PC-3 (cell line): ENCODE measurements at regions not wholly inside any gene's neighbourhood (a gene's known extent, or its start where the extent isn't known, plus 50 kb on each side); places are given as distances from the start of the nearest gene placed in this dataset.

Experiments
- ATAC-seq: fragments of 200-7000 bp; cut with Tn5 transposase; 2 replicates; pipeline ENCODE4 v1.9.1; 2020; ENCODE audit warnings: mild to moderate bottlenecking, moderate library complexity
- BruUV-seq: library from RNA; stranded (reverse); fragments of 400-500 nt; replicated peaks from 2 replicates; lab custom pipeline; 2021; lab: Mats Ljungman, UMichigan
- CTCF ChIA-PET: fragments of 300-600 bp; sonication (Branson Sonifier 250); formaldehyde crosslinking; loops from one replicate; lab custom pipeline; 2022; ENCODE audit warnings: antibody characterized with exemption; lab: Charles Lee
- POLR2A ChIA-PET: fragments of 300-600 bp; sonication (Branson Sonifier 250); formaldehyde crosslinking; loops from one replicate; lab custom pipeline; 2022; ENCODE audit warnings: antibody characterized with exemption; ENCODE audit not compliant: unreplicated experiment; lab: Charles Lee
- DNase-seq: peaks from one replicate; pipeline ENCODE4 v3.0.0-alpha.2; 2015
- H2AFZ ChIP-seq: fragments of 300-600 bp; sonication (generic); 2 replicates; pipeline ENCODE4 v1.6.0; 2016; ENCODE audit warnings: antibody characterized with exemption, low read length
- H3F3A ChIP-seq: fragments of 300-600 bp; sonication (generic); one replicate; pipeline ENCODE4 v1.6.0; 2017; ENCODE audit warnings: antibody characterized with exemption, low read length, control low read depth, mild to moderate bottlenecking; ENCODE audit not compliant: unreplicated experiment
- H3K27ac ChIP-seq: fragments of 300-600 bp; sonication (generic); 2 replicates; pipeline ENCODE4 v1.5.1; 2016; ENCODE audit warnings: mild to moderate bottlenecking, low read length
- H3K27me3 ChIP-seq: fragments of 300-600 bp; sonication (generic); 2 replicates; pipeline ENCODE4 v1.6.1; 2016; ENCODE audit warnings: low read length, mixed read lengths
- H3K36me3 ChIP-seq: fragments of 300-600 bp; sonication (generic); 2 replicates; pipeline ENCODE4 v1.6.1; 2016; ENCODE audit warnings: low read depth, mixed run types, low read length, mixed read lengths
- H3K4me1 ChIP-seq: fragments of 300-600 bp; sonication (generic); 2 replicates; pipeline ENCODE4 v1.5.1; 2016; ENCODE audit warnings: low read length; ENCODE audit not compliant: insufficient read depth
- H3K4me2 ChIP-seq: fragments of 300-600 bp; sonication (generic); 2 replicates; pipeline ENCODE4 v1.6.0; 2016; ENCODE audit warnings: low read length
- H3K4me3 ChIP-seq: fragments of 300-600 bp; sonication (generic); 2 replicates; pipeline ENCODE4 v1.5.1; 2016; ENCODE audit warnings: mild to moderate bottlenecking, low read length, mixed read lengths
- H3K79me2 ChIP-seq: fragments of 300-600 bp; sonication (generic); 2 replicates; pipeline ENCODE4 v1.6.1; 2017; ENCODE audit warnings: low read length, mixed read lengths
- H3K9ac ChIP-seq: fragments of 300-600 bp; sonication (generic); 2 replicates; pipeline ENCODE4 v1.6.0; 2016; ENCODE audit warnings: mild to moderate bottlenecking, low read length
- H3K9me2 ChIP-seq: fragments of 300-600 bp; sonication (generic); replicated peaks from 2 replicates; pipeline ENCODE4 v1.6.1; 2016; ENCODE audit warnings: mixed run types, low read length, mixed read lengths
- H3K9me3 ChIP-seq: fragments of 300-600 bp; sonication (generic); 2 replicates; pipeline ENCODE4 v1.6.1; 2016; ENCODE audit warnings: low read length, mixed read lengths
- H4K20me1 ChIP-seq: fragments of 300-600 bp; sonication (generic); 2 replicates; pipeline ENCODE4 v1.6.1; 2016; ENCODE audit warnings: low read length, mixed read lengths
- EZH2 ChIP-seq: fragments of 300-600 bp; sonication (generic); IDR thresholded peaks from one replicate; pipeline ENCODE4 v1.6.1; 2017; ENCODE audit warnings: antibody characterized with exemption, mild to moderate bottlenecking, low read length; ENCODE audit not compliant: unreplicated experiment
- EZH2phosphoT487 ChIP-seq: fragments of 300-600 bp; sonication (generic); IDR thresholded peaks from 2 replicates; pipeline ENCODE4 v1.6.1; 2018; ENCODE audit warnings: mild to moderate bottlenecking, antibody characterized with exemption, low read length, borderline replicate concordance
- intact Hi-C: fragments of 100-400 bp; cut with micrococcal nuclease; formaldehyde crosslinking; loops from 2 replicates; pipeline ENCODE4 v1.9.0; 2023
- TF ChIP-seq, protein P1 (sequence below): fragments of 300-600 bp; sonication (generic); conservative IDR thresholded peaks from 2 replicates; pipeline ENCODE4 v1.5.1; 2017; ENCODE audit warnings: antibody characterized with exemption, low read depth, mild to moderate bottlenecking, low read length

DNA sequence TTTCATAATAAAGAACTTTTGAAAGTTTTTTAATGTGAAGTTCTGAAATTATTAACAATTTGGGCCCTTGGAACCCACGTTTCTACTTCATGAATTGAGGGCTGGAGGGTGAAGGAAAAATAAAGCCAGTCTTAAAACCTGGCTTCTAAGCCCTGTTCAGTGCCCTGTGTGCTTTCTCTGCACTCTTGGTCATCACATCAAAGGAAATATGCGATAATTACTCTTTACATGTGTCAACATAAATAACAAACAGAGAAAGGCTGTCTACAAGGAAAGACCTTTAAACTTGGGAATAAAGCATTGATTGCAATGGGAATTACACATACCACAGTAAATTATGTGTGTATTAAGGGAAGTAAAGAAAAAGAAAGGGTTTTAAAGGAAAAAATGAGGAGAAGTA, 150.7 kb upstream of the KLF7 start:
- no peaks in the 10 kb centered on the region for H3F3A ChIP-seq
- no peaks in the 10 kb centered on the region for H3K27me3 ChIP-seq
- DNase-seq = no peak
- ChIA-PET POLR2A (no interaction called here), CTCF (no interaction called here)
- no peaks in the 10 kb centered on the region for H3K36me3 ChIP-seq
- intact Hi-C loops = loop anchor here (5.0 kb wide), 1 partner anchor 149 kb away; the partner anchor contains the start of gene KLF7
- no peak overlapping the region for H3K9ac ChIP-seq
- no peak overlapping the region for H3K4me3 ChIP-seq
- ATAC-seq = no peak
- no peak overlapping the region for H3K4me2 ChIP-seq
- no peak overlapping the region for H3K27ac ChIP-seq
- no peaks in the 10 kb centered on the region for H3K9me2 ChIP-seq
- no peaks in the 10 kb centered on the region for H3K79me2 ChIP-seq
- no peaks in the 10 kb centered on the region for H4K20me1 ChIP-seq
- H2AFZ ChIP-seq = no peak overlapping the region
- H3K4me1 ChIP-seq = peaks cover 18% of the 10 kb centered on the region
- TF ChIP-seq, protein P1, sequence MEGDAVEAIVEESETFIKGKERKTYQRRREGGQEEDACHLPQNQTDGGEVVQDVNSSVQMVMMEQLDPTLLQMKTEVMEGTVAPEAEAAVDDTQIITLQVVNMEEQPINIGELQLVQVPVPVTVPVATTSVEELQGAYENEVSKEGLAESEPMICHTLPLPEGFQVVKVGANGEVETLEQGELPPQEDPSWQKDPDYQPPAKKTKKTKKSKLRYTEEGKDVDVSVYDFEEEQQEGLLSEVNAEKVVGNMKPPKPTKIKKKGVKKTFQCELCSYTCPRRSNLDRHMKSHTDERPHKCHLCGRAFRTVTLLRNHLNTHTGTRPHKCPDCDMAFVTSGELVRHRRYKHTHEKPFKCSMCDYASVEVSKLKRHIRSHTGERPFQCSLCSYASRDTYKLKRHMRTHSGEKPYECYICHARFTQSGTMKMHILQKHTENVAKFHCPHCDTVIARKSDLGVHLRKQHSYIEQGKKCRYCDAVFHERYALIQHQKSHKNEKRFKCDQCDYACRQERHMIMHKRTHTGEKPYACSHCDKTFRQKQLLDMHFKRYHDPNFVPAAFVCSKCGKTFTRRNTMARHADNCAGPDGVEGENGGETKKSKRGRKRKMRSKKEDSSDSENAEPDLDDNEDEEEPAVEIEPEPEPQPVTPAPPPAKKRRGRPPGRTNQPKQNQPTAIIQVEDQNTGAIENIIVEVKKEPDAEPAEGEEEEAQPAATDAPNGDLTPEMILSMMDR = no peak
- TF ChIP-seq EZH2phosphoT487 (no peak), EZH2 (no peak)
- no peaks in the 10 kb centered on the region for H3K9me3 ChIP-seq
- no TSS peak for BruUV-seq

DNA sequence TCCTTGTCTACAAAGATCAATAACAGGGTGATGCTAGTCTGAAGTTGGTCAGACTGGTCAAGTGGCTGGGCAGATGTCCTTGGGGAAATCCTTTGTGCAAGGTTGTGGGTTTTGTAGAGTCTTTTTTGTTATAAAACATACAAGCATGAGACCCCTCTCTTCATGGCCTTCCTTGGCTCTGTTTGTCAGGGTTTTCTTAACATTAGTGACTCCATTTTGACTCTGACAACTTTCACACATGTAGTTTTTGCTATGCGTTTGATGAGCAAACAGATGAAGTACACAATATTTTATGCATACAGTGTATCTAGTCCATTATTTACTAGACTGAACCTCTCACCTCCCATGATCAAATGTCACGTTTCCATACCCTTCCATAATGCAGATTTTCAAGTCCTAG, 151.2 kb upstream of the KLF7 start:
- ChIA-PET POLR2A (interaction anchor here (0.7 kb wide), 1 partner anchor 97 kb away, joined by 4 read pairs; no protein-coding TSS in a partner anchor), CTCF (no interaction called here)
- no peak for DNase-seq
- peaks cover 16% of the 10 kb centered on the region for H3K4me1 ChIP-seq
- no peak overlapping the region for H3K4me2 ChIP-seq
- H3K27ac ChIP-seq = no peak overlapping the region
- H2AFZ ChIP-seq = no peak overlapping the region
- TF ChIP-seq EZH2phosphoT487 (no peak), EZH2 (no peak)
- TF ChIP-seq, protein P1 = no peak
- H4K20me1 ChIP-seq = no peaks in the 10 kb centered on the region
- H3K4me3 ChIP-seq = no peak overlapping the region
- no peaks in the 10 kb centered on the region for H3K9me3 ChIP-seq
- no peaks in the 10 kb centered on the region for H3K27me3 ChIP-seq
- no peaks in the 10 kb centered on the region for H3K9me2 ChIP-seq
- H3K36me3 ChIP-seq = no peaks in the 10 kb centered on the region
- ATAC-seq = no peak
- intact Hi-C loops = loop anchor here (5.0 kb wide), 1 partner anchor 150 kb away; the partner anchor contains the start of gene KLF7
- H3K9ac ChIP-seq = no peak overlapping the region
- H3F3A ChIP-seq = no peaks in the 10 kb centered on the region
- H3K79me2 ChIP-seq = no peaks in the 10 kb centered on the region
- no TSS peak for BruUV-seq

DNA sequence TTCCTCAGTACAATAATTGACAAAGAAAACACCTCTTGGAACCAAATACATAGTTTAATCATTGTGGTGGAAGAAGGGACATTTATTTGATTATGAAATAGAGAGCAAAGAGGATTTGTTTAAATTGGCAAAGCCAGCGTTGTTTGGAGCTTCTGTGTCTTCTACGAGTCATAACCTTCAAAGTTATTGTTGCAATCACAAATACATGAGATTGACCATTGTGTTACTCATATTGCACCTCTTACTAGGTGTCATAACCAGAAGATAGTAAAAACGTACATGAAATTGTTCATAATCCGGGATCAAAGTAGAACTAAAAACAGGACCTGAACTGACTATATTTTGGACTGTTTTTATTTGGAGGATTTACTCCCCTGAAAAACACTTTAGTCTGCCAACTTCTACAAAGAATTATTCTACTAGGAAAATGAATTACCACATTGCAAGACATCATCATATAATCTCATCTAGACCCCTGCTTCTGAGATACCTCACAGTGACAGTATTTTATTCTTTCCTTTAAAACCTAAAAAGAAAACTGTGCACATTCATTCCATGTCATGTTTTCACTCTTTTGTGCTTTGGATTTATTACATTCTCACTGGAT, 151.7 kb upstream of the KLF7 start:
- no peaks in the 10 kb centered on the region for H3K9me2 ChIP-seq
- no peaks in the 10 kb centered on the region for H3F3A ChIP-seq
- H4K20me1 ChIP-seq = no peaks in the 10 kb centered on the region
- POLR2A ChIA-PET = interaction anchor here (0.7 kb wide), 1 partner anchor 97 kb away, joined by 4 read pairs; no protein-coding TSS in a partner anchor
- H3K4me3 ChIP-seq = no peak overlapping the region
- H3K4me1 ChIP-seq = peaks cover 16% of the 10 kb centered on the region
- no peaks in the 10 kb centered on the region for H3K79me2 ChIP-seq
- TF ChIP-seq, protein P1 = no peak
- no peak for TF ChIP-seq EZH2
- TF ChIP-seq EZH2phosphoT487 = no peak
- no peak overlapping the region for H3K9ac ChIP-seq
- no peak overlapping the region for H3K27ac ChIP-seq
- DNase-seq = peak; percentile 58
- H3K36me3 ChIP-seq = no peaks in the 10 kb centered on the region
- H2AFZ ChIP-seq = no peak overlapping the region
- H3K27me3 ChIP-seq = no peaks in the 10 kb centered on the region
- BruUV-seq = no TSS peak
- no peaks in the 10 kb centered on the region for H3K9me3 ChIP-seq
- CTCF ChIA-PET = no interaction called here
- ATAC-seq = peak; percentile 77
- 0 out of 2 replicates have a peak overlapping the region, but pooled peaks have one; percentile 18 for H3K4me2 ChIP-seq
- intact Hi-C loops = loop anchor here (5.0 kb wide), 1 partner anchor 150 kb away; the partner anchor contains the start of gene KLF7
